ENCODE measurements at regions not wholly inside any gene's neighbourhood (a gene's known extent, or its start where the extent isn't known, plus 50 kb on each side); places are given as distances from the start of the nearest gene placed in this dataset.
A peak's percentile ranks its signal among the peaks of the same experiment; 100 is the strongest.
"Not testable (repeated sequence)": the region's sequence is repeated elsewhere in the genome, so short reads cannot be mapped to it uniquely, and the experiment has no call there.

- Histone ChIP-seq H3K9ac (ENCODE audit: low read depth, low read length) (no peak overlapping the region), H3K4me1 (ENCODE audit: insufficient read depth, low read length) (0 out of 2 replicates have a peak, but pooled peaks cover 3% of the 10 kb centered on the region), H3K79me2 (ENCODE audit: insufficient read depth, low read length) (no peaks in the 10 kb centered on the region), H3K27me3 (ENCODE audit: insufficient read depth, low read length, poor library complexity) (no peaks in the 10 kb centered on the region), H3K27ac (ENCODE audit: low read length) (no peak overlapping the region), H2AFZ (ENCODE audit: low read depth, low read length) (no peak overlapping the region), H3K9me3 (ENCODE audit: insufficient read depth, low read length, severe bottlenecking) (no peaks in the 10 kb centered on the region), H3K4me2 (ENCODE audit: insufficient read depth, low read length) (no peak overlapping the region), H4K20me1 (ENCODE audit: insufficient read depth, low read length) (no peaks in the 10 kb centered on the region), H3K36me3 (ENCODE audit: insufficient read depth, low read length) (no peaks in the 10 kb centered on the region), H3K4me3 (ENCODE audit: low read depth in 1 of 2, low read length in 2 of 2) (no peak overlapping the region)
- TF ChIP-seq EZH2 (IDR thresholded peaks at IDR 0.05; ENCODE audit: borderline replicate concordance, low read depth, low read length, severe bottlenecking) (no peak), CTCF (IDR thresholded peaks at IDR 0.05; ENCODE audit: borderline replicate concordance, extremely low read depth, low read length, poor library complexity, severe bottlenecking) (peak; percentile 92)
- ATAC-seq (ENCODE audit: insufficient read depth, low read depth) (peak; percentile 98), DNase-seq (peak; percentile 70)
Measured at GRCh38 chr7:67371429-67372305, 375.0 kb downstream of the TYW1 start.

DNA sequence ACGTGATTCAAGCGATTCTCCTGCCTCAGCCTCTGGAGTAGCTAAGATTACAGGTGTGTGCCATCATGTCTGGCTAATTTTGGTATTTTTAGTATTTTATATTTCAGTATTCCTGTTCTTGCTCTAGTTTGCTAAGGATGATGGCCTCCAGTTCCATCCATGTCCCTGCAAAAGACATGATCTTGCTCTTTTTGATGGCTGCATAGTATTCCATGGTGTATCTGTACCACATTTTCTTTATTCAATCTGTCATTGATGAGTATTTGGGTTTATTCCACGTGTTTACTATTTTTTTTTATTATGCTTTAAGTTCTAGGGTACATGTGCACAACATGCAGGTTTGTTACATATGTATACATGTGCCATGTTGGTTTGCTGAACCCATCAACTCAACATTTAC is 376.8 kb downstream of the TYW1 start:
- H3K36me3 ChIP-seq (ENCODE audit: insufficient read depth, low read length); H3K27me3 ChIP-seq (ENCODE audit: insufficient read depth, low read length, poor library complexity); H3K79me2 ChIP-seq (ENCODE audit: insufficient read depth, low read length); DNase-seq; H3K9me3 ChIP-seq (ENCODE audit: insufficient read depth, low read length, severe bottlenecking); H3K4me3 ChIP-seq (ENCODE audit: low read depth in 1 of 2, low read length in 2 of 2); H3K4me1 ChIP-seq (ENCODE audit: insufficient read depth, low read length); H3K27ac ChIP-seq (ENCODE audit: low read length); ATAC-seq (ENCODE audit: insufficient read depth, low read depth); H4K20me1 ChIP-seq (ENCODE audit: insufficient read depth, low read length); H3K9ac ChIP-seq (ENCODE audit: low read depth, low read length); H3K4me2 ChIP-seq (ENCODE audit: insufficient read depth, low read length); H2AFZ ChIP-seq (ENCODE audit: low read depth, low read length): not testable (repeated sequence)

- Histone ChIP-seq H3K27me3 (ENCODE audit: insufficient read depth, low read length, poor library complexity) (no peaks in the 10 kb centered on the region), H3K79me2 (ENCODE audit: insufficient read depth, low read length) (no peaks in the 10 kb centered on the region), H3K4me3 (ENCODE audit: low read depth in 1 of 2, low read length in 2 of 2) (no peak overlapping the region), H3K27ac (ENCODE audit: low read length) (no peak overlapping the region), H3K4me2 (ENCODE audit: insufficient read depth, low read length) (no peak overlapping the region), H3K9me3 (ENCODE audit: insufficient read depth, low read length, severe bottlenecking) (no peaks in the 10 kb centered on the region), H3K9ac (ENCODE audit: low read depth, low read length) (no peak overlapping the region), H3K4me1 (ENCODE audit: insufficient read depth, low read length) (0 out of 2 replicates have a peak, but pooled peaks cover 3% of the 10 kb centered on the region), H2AFZ (ENCODE audit: low read depth, low read length) (no peak overlapping the region), H3K36me3 (ENCODE audit: insufficient read depth, low read length) (no peaks in the 10 kb centered on the region), H4K20me1 (ENCODE audit: insufficient read depth, low read length) (peaks cover 3% of the 10 kb centered on the region; the same call in 1 of the 2 replicates)
- TF ChIP-seq EZH2 (IDR thresholded peaks at IDR 0.05; ENCODE audit: borderline replicate concordance, low read depth, low read length, severe bottlenecking) (no peak), CTCF (IDR thresholded peaks at IDR 0.05; ENCODE audit: borderline replicate concordance, extremely low read depth, low read length, poor library complexity, severe bottlenecking) (no peak)
- ATAC-seq (ENCODE audit: insufficient read depth, low read depth) = no peak
- DNase-seq = no peak
Measured at GRCh38 chr7:67375427-67375826, 378.8 kb downstream of the TYW1 start.

Measured in DND-41 (cell line).